HG03571 (cell line): ENCODE measurements at regions not wholly inside any gene's neighbourhood (a gene's known extent, or its start where the extent isn't known, plus 50 kb on each side); places are given as distances from the start of the nearest gene placed in this dataset.
"Not testable (repeated sequence)": the region's sequence is repeated elsewhere in the genome, so short reads cannot be mapped to it uniquely, and the experiment has no call there.

ENCODE experiments used
- ATAC-seq: cut with Tn5 transposase; IDR thresholded peaks from one replicate; pipeline ENCODE4 v1.9.1; 2021; ENCODE audit not compliant: unreplicated experiment

GRCh38 chr3:175989161-175989560, 1130.0 kb downstream of the NAALADL2 start:
- no peak for ATAC-seq

- ATAC-seq, result no peak
Observed at GRCh38 chr3:175988401-175988800, 1129.3 kb downstream of the NAALADL2 start.

- ATAC-seq, result no peak
Observed at GRCh38 chr3:175985781-175986180, 1126.6 kb downstream of the NAALADL2 start.

- no peak for ATAC-seq
Observed at GRCh38 chr3:175983379-175983778, 1124.2 kb downstream of the NAALADL2 start.

- ATAC-seq, result no peak
Observed at GRCh38 chr3:175980486-175981090, 1121.5 kb downstream of the NAALADL2 start.

GRCh38 chr3:175977968-175978752, 1119.0 kb downstream of the NAALADL2 start:
- ATAC-seq, result no peak

GRCh38 chr3:175969456-175969855, 1110.3 kb downstream of the NAALADL2 start:
- no peak for ATAC-seq

GRCh38 chr3:175965036-175965435, 1105.9 kb downstream of the NAALADL2 start:
- ATAC-seq, result no peak

GRCh38 chr3:175957427-175957826, 1098.3 kb downstream of the NAALADL2 start:
- no peak for ATAC-seq

GRCh38 chr3:175956964-175957363, 1097.8 kb downstream of the NAALADL2 start:
- ATAC-seq, result no peak

GRCh38 chr3:175951047-175951694, 1092.0 kb downstream of the NAALADL2 start:
- no peak for ATAC-seq

- no peak for ATAC-seq
Observed at GRCh38 chr3:175948041-175948440, 1088.9 kb downstream of the NAALADL2 start.

GRCh38 chr3:175941352-175941751, 1082.2 kb downstream of the NAALADL2 start:
- no peak for ATAC-seq

- ATAC-seq, result no peak
Observed at GRCh38 chr3:175940881-175941280, 1081.7 kb downstream of the NAALADL2 start.

GRCh38 chr3:175940243-175940642, 1081.1 kb downstream of the NAALADL2 start:
- no peak for ATAC-seq

GRCh38 chr3:175937367-175937766, 1078.2 kb downstream of the NAALADL2 start:
- not testable (repeated sequence) for ATAC-seq

- ATAC-seq, result no peak
Observed at GRCh38 chr3:175932586-175932985, 1073.5 kb downstream of the NAALADL2 start.

- ATAC-seq, result no peak
Observed at GRCh38 chr3:175919133-175919532, 1060.0 kb downstream of the NAALADL2 start.

- ATAC-seq, result no peak
Observed at GRCh38 chr3:175916191-175916934, 1057.2 kb downstream of the NAALADL2 start.

GRCh38 chr3:175914785-175915184, 1055.7 kb downstream of the NAALADL2 start:
- no peak for ATAC-seq

- no peak for ATAC-seq
Observed at GRCh38 chr3:175913286-175913685, 1054.2 kb downstream of the NAALADL2 start.
